ENCODE measurements at regions not wholly inside any gene's neighbourhood (a gene's known extent, or its start where the extent isn't known, plus 50 kb on each side); places are given as distances from the start of the nearest gene placed in this dataset.

DNA sequence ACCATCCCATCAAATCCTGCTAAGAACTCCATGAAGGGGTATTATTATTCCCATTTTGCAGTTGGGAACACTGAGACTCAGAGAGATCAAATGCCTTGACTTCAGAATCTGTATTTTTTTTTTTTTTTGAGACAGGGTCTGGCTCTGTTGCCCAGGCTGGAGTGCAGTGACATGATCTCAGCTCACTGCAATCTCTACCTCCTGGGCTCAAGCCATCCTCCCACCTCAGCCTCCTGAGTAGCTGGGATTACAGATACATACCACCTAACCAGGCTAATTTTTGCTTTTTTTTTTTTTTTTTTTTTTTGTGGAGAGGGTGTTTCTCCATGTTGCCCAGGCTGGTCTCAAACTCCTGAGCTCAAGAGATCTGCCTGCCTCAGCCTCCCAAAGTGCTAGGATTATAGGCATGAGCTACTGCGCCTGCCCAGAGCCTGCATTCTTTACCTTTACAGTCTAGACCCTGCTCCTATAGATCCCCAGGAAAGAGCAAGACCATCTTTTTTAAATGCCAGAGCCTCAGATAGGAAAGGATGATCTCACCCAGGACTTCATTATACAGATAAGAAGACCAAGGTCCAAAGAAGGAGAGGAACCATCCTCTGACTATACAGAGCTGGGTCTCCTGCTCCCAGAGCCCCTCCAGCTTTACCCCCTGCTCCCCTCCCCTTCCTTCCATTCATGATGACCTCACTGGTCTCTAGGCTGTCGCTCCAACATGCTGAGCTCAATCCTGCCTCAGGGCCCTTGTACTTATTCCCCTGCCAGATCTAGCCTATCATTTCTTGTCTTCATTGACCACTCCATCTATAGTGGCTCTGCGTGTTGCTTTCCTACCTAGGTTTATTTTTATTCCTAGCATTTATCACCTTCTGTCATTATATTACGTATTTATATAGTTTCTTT is 138.6 kb downstream of the CEBPB start:
- TF ChIP-seq, protein P1, sequence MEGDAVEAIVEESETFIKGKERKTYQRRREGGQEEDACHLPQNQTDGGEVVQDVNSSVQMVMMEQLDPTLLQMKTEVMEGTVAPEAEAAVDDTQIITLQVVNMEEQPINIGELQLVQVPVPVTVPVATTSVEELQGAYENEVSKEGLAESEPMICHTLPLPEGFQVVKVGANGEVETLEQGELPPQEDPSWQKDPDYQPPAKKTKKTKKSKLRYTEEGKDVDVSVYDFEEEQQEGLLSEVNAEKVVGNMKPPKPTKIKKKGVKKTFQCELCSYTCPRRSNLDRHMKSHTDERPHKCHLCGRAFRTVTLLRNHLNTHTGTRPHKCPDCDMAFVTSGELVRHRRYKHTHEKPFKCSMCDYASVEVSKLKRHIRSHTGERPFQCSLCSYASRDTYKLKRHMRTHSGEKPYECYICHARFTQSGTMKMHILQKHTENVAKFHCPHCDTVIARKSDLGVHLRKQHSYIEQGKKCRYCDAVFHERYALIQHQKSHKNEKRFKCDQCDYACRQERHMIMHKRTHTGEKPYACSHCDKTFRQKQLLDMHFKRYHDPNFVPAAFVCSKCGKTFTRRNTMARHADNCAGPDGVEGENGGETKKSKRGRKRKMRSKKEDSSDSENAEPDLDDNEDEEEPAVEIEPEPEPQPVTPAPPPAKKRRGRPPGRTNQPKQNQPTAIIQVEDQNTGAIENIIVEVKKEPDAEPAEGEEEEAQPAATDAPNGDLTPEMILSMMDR (IDR thresholded peaks at IDR 0.05) = no peak
- no peak for TF ChIP-seq POLR2A (IDR thresholded peaks at IDR 0.05)

Data from right lobe of liver (tissue), 4 donors.